WERI-Rb-1 (cell line): ENCODE measurements at regions not wholly inside any gene's neighbourhood (a gene's known extent, or its start where the extent isn't known, plus 50 kb on each side); places are given as distances from the start of the nearest gene placed in this dataset.

Experiments
- DNase-seq: peaks from one replicate; pipeline ENCODE4 v3.0.0-alpha.2; 2020
- H3K27ac ChIP-seq: fragments of 250-450 bp; sonication (Bioruptor Pico); 2 replicates; pipeline ENCODE4 v1.5.1; 2020; ENCODE audit warnings: mild to moderate bottlenecking, moderate library complexity
- H3K27me3 ChIP-seq: fragments of 250-450 bp; sonication (Bioruptor Pico); 2 replicates; pipeline ENCODE4 v1.5.1; 2021; ENCODE audit warnings: mild to moderate bottlenecking, low read depth, moderate library complexity; ENCODE audit not compliant: insufficient read depth, severe bottlenecking
- H3K36me3 ChIP-seq: fragments of 250-450 bp; sonication (Bioruptor Pico); 2 replicates; pipeline ENCODE4 v1.5.1; 2020; ENCODE audit warnings: mild to moderate bottlenecking, moderate library complexity
- H3K4me3 ChIP-seq: 2 replicates; pipeline ENCODE4 v1.5.1; 2011; ENCODE audit warnings: low read depth, mild to moderate bottlenecking, control low read depth, low read length
- H3K9me3 ChIP-seq: fragments of 250-450 bp; sonication (Bioruptor Pico); 2 replicates; pipeline ENCODE4 v1.5.1; 2021; ENCODE audit warnings: mild to moderate bottlenecking, moderate library complexity; ENCODE audit not compliant: severe bottlenecking
- CTCF ChIP-seq: IDR thresholded peaks from 2 replicates; pipeline ENCODE4 v1.5.1; 2011; ENCODE audit warnings: low read depth, mild to moderate bottlenecking, control low read depth, inconsistent platforms, low read length

GRCh38 chr10:109695988-109696387 is 227.3 kb downstream of the XPNPEP1 start:
- no peaks in the 10 kb centered on the region for H3K27me3 ChIP-seq
- no peak for TF ChIP-seq CTCF
- DNase-seq: no peak
- no peaks in the 10 kb centered on the region for H3K36me3 ChIP-seq
- no peak overlapping the region for H3K27ac ChIP-seq
- no peaks in the 10 kb centered on the region for H3K9me3 ChIP-seq
- no peak overlapping the region for H3K4me3 ChIP-seq

- Histone ChIP-seq H3K27me3 (no peaks in the 10 kb centered on the region), H3K9me3 (peaks cover 5% of the 10 kb centered on the region), H3K36me3 (no peaks in the 10 kb centered on the region), H3K4me3 (no peak overlapping the region), H3K27ac (no peak overlapping the region)
- no peak for TF ChIP-seq CTCF
- no peak for DNase-seq
Measured at GRCh38 chr10:109689785-109690184, 233.5 kb downstream of the XPNPEP1 start.

- no peak for DNase-seq
- TF ChIP-seq CTCF: no peak
Measured at GRCh38 chr10:109679478-109679877, 243.8 kb downstream of the XPNPEP1 start.

GRCh38 chr10:109678857-109679256 is 244.5 kb downstream of the XPNPEP1 start:
- Histone ChIP-seq H3K36me3 (no peaks in the 10 kb centered on the region), H3K4me3 (no peak overlapping the region), H3K27me3 (no peaks in the 10 kb centered on the region), H3K27ac (no peak overlapping the region), H3K9me3 (no peaks in the 10 kb centered on the region)
- TF ChIP-seq CTCF: no peak
- no peak for DNase-seq

More at GRCh38 chr10:109679478-109679877, 243.8 kb downstream of the XPNPEP1 start:
- Histone ChIP-seq H3K36me3 (no peaks in the 10 kb centered on the region), H3K4me3 (no peak overlapping the region), H3K27ac (no peak overlapping the region), H3K9me3 (no peaks in the 10 kb centered on the region), H3K27me3 (no peaks in the 10 kb centered on the region)

- H3K9me3 ChIP-seq: no peaks in the 10 kb centered on the region
- TF ChIP-seq CTCF: no peak
- H3K4me3 ChIP-seq: no peak overlapping the region
- no peak overlapping the region for H3K27ac ChIP-seq
- H3K36me3 ChIP-seq: no peaks in the 10 kb centered on the region
- DNase-seq: no peak
- H3K27me3 ChIP-seq: no peaks in the 10 kb centered on the region
Measured at GRCh38 chr10:109676703-109677102, 246.6 kb downstream of the XPNPEP1 start.

- Histone ChIP-seq H3K9me3 (peaks cover 2% of the 10 kb centered on the region), H3K27me3 (no peaks in the 10 kb centered on the region), H3K36me3 (no peaks in the 10 kb centered on the region), H3K27ac (no peak overlapping the region), H3K4me3 (no peak overlapping the region)
- no peak for TF ChIP-seq CTCF
- no peak for DNase-seq
Measured at GRCh38 chr10:109668703-109669102, 254.6 kb downstream of the XPNPEP1 start.
